HUDEP-2 (cell line): ENCODE measurements at regions not wholly inside any gene's neighbourhood (a gene's known extent, or its start where the extent isn't known, plus 50 kb on each side); places are given as distances from the start of the nearest gene placed in this dataset.
"Not testable (repeated sequence)": the region's sequence is repeated elsewhere in the genome, so short reads cannot be mapped to it uniquely, and the experiment has no call there.

ENCODE experiments used
- DNase-seq, 76 experiments: peaks; one replicate each; lab custom pipeline; 2025; ENCODE audit not compliant: unreplicated experiment in 76 of 76; lab: John Stamatoyannopoulos, UW

DNA sequence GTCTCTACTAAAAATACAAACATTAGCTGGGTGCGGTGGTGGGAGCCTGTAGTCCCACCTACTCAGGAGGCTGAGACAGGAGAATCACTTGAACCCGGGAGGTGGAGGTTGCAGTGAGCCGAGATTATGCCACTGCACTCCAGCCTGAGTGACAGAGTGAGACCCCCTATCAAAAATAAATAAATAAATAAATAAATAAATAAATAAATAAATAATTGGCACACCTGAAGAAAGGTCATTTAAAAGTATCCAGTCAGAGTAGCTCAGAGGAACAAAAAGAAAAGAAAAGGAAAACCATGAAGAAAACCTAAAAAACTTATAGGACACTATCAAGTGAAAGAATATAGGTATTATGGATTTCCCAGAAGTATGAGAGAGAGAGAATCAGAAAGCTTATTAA lies 330.1 kb upstream of the AR start:
- not testable (repeated sequence) for DNase-seq

DNA sequence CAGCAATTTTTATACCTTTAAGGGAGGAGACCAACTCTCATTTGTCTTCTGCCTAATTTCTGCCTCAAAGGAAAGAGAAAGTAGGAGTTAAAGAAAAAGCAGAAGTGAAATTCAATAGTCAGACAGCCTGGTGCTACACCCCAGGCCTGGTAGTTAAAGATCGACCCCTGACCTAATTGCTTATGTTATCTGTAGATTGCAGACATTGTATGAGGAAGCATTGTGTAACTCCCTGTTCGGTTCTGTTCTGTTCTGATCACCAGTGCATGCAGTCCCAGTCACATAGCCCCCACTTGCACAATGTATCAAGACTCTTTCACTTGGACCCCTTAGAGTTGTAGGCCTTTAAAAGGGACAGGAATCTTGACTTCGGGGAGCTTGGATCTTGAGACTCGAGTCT lies 335.9 kb upstream of the AR start:
- no peak for DNase-seq

DNA sequence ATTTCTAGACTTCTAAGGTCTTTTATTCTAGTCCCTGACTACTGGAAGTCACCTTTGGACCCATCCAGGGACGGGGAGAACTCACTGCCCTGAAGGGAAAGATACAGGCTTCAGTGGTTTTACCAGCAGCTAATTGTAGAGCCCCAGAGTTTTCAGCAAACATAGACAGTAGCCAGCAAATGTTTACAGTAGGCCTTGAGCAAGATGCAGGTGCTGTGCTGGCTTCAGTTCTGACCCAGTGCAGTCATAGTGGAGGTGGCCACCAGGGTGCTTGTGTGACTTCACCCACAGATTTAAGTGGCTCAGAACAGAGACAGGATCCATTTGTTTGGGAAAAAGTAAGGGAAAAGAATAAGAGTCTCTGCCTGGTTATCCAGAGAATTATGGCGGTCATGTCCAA lies 384.4 kb upstream of the AR start:
- DNase-seq, result no peak

DNA sequence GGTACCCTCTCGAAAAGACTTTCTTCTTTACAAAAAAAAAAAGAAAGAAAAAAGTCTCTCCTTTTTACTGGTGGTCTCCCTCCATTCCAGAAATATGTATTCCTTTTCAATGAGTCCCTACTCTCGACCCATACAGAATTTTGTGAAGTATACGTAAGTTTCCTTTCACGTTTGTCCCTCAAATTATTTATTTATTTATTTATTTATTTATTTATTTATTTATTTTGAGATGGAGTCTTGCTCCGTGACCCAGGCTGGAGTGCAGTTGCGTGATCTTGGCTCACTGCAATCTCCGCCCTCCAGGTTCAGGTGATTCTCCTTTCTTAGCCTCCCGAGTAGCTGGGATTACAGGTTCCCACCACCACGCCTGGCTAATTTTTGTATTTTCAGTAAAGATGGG lies 429.2 kb upstream of the AR start:
- no peak for DNase-seq

DNA sequence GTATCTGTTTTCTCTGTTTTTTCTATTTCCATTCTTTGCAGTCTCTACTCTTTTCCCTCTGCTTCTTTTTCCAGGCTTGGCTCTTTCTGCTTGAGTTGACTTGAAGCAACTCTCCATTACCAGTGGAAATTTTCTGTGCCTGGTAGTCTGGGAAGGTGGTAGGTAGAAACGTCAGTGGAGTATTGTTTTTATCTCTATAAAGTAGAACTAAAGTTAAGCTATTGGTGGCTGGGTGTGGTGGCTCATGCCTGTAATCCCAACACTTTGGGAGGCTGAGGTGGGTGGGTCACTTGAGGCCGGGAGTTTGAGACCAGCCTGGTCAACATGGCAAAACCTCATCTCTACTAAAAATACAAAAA lies 438.1 kb upstream of the AR start:
- no peak for DNase-seq

DNA sequence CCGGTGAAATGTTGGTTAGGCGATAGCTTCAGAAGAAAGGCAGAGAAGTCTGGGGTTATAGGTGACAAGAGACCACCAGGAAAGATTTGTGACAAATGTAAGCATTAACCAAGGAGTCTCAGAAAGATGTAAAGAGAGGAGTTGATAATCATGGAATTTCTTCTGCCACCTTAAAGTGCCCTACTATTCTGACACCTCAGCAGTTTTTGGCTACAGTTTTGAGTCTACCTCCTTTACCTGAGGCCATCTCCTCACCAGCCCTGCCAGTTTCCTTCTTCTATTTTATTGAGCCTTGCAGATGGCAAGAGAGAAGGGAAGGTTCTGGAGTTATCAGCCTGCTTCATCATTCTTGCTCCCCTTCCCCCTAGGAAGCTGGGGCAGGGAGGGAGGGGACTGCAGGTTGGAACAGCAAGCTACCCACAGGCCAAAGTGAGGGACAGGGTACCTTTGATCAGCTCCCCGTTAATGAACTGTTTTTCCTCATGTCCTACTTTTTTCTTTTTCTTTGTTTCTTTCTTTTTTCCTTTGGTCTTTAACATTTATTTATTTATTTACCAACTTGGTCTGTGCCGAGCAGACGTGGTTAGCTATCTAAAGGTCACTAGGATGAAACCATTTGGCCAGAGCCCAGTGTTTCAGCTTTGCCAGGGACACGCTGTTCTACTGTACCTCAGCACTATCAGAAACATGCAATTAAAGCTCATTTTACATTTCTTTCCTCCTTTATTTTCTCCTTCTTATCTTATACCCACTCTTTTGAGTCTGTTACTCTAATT lies 438.7 kb upstream of the AR start:
- no peak for DNase-seq

DNA sequence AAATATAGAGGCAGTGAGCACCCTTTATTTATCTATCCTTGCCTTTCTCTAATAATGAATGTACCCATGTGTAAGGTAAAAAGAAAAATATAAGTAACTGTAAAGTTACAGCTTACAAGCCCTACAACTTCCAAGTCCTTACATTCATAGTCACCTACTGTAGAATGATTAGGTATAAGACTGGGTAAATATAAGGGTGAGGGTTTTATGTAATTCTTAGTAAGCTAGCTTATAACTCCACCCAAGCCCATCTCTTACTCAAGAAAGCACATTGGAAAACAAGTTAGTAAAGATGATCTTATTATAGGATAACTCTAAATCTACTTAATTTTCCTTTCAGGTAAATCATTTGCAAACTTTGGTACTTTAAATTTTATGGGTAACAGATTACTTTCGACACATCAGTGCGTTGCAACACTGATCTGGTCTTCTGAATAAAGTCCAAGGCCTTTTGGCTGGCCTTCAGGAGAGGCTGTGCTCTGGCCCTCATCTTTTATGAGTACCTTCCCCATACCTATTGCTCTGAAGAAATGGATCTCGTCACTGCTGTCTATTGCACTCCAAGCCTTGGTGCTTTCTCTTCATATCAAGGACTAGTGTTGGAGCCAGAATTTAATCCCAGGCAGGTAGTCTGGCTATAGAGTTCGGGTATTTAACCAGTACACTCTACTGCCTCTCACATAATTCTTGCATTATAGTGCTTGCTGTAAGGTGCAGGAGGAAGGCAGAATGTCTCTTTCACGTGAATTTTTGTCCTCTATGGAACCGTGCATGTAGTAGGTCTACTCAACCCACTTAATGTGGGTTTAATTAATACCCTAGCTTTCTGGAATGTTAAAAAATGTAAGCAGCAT lies 443.6 kb upstream of the AR start:
- no peak for DNase-seq

DNA sequence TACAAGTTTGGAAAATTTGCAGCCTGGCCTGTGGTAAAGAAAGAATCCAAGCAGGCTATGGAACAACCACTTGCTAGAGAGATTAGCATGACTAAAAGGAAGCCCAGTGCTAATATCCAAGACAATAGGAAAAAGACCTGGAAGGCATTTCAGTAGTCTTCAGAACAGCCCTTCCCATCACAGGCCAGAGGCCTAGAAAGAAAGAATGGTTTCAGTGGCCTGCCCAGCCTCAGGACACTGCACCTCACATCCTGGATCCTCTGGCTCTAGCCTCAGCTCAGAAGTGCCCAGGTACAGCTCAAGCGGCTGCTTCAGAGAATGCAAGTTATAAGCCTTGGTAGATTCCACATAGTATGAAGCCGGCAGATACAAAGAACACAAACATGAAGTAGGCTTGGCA lies 449.8 kb upstream of the AR start:
- DNase-seq, result no peak

DNA sequence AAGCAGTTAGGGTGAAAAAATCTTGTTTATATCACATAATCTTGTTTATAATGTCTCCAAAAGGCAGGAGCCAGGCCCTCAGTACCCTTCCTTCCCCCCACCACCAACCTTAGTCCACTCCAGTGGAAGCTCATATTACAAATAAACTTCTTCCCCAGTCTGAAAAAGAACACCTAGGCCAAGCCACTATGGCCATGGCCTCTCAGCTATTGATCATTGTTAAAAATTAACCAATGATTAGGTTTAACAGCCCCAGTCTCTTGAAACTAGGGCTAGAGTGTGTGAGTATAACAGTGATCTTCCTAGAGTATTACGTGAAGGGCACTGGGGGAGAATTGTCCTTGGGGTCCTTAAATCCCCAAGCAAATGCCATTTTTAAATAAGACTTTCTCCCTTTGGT lies 411.9 kb upstream of the EDA2R start:
- DNase-seq, result no peak

DNA sequence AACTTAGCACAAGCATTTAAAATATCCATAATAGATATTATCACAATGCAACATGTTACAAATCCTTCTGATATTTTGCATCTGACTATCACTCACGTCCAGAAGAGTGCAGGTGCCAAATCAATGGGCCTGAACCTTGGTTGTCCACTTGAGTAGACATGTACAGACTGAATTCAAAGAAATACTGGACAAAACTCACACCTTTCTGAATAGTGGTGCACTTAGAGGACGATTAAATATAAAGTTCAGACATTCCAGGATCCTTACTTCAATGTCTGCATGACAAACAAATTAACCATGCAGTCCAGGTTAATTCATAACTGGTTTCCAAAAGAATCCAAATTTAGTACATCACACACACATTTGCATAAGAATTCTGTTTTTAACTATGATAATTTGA lies 406.0 kb upstream of the EDA2R start:
- no peak for DNase-seq

DNA sequence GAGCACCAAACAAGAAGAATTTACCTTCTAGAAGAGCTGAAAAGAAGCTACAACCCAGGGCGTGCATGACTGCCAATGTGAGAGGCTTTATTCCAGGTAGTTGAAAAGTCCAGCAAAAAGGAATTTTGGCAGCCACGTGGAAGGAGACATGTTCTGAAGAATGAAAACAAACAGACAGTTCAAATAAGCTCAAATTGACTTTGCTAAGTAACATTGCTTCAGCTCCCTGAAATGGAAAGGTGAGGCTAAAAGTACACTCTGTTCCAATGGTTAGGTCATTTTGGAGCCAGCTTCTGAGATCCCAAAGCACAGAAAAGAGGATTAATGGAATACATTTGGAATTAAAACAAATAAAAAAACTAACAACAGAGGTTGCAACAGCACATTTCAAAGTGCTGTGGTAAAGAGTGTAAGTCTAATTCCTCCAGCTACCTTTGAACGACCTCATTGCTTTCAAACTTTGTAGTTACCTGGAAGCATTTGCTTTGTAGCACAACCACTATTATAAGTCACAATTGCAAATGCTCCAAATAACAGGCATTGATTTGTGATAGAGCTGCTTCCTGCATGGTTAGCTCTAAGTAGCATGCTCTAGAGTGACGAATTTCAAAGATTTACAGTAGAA lies 405.3 kb upstream of the EDA2R start:
- no peak for DNase-seq

DNA sequence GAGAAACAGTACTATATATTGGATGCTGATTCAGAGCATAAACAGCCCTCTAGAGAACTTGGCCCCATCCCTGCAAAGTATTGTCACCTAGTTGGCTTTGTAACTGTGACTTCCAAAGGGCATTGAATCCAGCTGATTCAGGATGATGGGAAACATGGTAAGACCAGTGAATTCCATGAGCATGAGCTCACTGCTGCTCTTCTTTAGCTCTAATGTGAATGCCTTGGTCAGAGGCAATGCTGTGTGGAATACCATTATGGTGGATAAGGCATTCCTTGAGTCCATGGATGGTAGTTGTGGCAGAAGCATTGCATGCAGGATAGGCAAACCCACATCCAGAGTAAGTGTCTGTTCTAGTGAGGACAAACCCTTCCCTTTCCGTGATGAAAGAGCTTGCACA lies 365.6 kb upstream of the EDA2R start:
- no peak for DNase-seq

DNA sequence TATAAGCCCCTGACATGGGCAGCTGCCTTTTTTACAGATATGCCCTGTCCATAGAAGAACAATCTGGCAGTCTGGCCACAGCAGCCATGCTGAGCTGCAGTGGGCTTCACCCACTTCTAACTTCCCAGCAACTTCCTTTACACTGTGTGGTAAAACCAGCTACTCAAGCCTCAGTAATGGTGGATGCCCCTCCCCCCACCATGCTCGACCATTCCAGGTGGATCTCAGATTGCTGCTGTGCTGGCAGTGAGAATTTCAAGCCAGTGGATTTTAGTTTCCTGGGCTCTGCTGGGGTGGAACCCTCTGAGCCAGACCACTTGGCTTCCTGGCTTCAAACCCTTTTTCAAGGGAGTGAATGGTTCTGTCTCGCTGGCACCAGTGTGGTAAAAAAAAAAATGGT lies 355.9 kb upstream of the EDA2R start:
- no peak for DNase-seq

DNA sequence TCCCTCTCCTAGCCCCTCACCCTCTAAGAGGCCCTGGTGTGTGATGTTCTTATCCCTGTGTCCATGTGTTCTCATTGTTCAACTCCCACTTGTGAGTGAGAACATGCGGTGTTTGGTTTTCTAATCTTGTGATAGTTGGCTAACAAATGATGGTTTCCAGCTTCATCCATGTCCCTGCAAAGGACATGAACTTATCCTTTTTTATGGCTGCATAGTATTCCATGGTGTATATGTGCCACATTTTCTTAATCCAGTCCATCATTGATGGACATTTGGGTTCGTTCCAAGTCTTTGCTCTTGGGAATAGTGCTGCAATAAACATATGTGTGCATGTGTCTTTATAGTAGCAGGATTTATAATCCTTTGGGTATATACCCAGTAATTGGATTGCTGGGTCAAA lies 353.2 kb upstream of the EDA2R start:
- DNase-seq, result not testable (repeated sequence)

DNA sequence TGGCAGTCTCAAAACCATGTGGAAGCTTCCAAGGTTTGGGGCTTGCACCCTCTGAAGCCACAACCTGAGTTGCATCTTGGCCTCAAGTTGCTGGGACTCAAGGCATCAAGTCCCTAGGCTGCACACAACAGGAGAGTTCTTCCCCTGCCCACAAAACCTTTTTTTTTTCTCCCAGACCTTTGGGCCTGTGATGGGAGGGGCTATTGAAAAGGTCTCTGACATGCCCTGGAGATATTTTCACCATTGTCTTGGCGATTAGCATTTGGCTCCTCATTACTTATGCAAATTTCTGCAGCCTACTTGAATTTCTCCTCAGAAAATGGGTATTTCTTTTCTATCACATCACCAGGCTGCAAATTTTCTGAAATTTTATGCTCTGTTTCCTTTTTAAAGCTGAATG lies 349.5 kb upstream of the EDA2R start:
- DNase-seq, result no peak

DNA sequence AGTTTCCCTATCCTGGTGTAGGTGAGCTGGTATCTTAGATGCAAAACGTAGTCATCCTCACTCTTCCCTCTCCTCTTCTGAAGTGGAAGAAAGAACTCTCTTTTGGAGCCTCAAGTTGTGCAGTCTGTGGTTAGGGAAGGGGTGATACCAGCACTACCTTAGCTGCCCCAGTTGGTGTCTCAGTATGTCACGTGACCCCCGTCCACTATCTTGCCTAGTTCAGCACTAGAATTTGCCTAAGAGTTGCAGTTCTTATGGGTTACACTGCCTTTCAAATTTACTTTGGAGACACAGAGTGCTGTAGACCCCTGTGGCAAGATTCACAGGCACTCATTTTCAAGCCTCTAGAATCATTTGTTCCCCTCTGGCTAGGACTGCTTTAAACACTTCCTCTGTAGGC lies 322.8 kb upstream of the EDA2R start:
- no peak for DNase-seq

DNA sequence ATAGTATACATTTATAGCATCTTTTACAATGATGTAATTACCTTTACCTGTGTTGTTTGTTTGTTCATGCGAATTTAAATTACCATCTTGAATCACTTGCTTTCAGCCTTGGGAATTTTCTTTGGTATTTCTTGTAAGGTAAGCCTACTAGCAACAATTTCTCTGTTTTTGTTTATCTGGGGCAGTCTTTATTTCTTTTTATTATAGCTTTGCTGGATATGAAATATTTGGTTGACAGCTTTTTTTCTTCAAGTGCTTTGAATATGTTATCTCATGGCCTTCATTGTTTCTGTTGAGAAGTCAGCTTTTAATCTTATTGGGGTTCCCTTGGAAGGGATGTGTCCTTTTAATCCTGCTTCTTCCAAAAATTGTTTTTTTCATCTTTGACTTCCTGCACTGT lies 292.8 kb upstream of the EDA2R start:
- DNase-seq, result no peak

DNA sequence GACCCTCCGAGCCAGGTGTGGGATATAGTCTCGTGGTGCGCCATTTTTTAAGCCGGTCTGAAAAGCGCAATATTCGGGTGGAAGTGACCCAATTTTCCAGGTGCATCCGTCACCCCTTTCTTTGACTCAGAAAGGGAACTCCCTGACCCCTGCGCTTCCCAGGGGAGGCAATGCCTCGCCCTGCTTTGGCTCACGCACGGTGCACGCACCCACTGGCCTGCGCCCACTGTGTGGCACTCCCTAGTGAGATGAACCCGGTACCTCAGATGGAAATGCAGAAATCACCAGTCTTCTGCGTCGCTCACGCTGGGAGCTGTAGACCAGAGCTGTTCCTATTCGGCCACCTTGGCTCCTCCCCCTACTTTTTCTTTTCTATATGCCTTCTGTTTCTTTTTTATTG lies 291.6 kb upstream of the EDA2R start:
- not testable (repeated sequence) for DNase-seq

DNA sequence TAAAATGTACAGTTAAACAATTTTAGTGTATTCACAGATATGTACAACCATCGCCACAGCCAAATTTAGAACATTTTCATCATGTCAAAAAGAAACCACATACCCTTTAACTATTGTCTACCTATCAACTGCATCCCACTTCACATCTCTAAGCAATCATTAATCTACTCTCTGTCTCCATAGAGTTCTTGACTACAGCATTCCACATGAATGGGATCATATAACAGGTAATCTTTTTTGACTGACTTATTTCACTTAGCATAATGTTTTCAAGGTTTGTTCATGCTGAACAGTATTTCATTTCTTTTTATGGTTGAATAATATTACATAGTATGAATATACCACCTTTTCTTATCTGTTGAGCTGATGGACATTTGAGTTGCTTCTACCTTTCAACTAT lies 281.4 kb upstream of the EDA2R start:
- DNase-seq, result no peak

DNA sequence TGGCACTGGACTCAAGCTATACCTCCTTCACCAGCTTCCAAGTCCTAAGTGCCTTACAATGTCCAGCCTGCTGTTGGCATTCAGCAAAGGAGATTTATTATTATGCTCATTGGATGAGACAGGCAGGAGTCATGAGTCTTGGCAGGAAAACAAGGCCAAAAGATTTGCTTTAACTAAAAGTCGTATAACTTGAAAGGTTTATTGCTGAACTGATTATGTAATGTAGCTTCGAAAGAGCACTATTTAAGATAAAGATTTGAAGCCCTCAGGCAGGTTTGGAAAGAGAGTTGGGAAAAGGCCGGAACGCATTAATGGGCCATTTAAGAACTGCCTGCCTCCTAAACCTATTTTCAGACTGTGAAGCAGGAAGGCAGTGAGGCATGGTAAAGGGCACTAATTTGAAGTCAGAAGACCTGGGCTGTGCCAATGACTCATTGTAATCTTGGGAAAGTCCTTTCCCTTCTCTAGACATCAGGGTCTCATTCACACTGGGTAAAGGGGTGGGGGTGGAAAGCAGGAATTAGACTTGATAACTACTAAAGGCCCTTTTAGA lies 280.5 kb upstream of the EDA2R start:
- no peak for DNase-seq

DNA sequence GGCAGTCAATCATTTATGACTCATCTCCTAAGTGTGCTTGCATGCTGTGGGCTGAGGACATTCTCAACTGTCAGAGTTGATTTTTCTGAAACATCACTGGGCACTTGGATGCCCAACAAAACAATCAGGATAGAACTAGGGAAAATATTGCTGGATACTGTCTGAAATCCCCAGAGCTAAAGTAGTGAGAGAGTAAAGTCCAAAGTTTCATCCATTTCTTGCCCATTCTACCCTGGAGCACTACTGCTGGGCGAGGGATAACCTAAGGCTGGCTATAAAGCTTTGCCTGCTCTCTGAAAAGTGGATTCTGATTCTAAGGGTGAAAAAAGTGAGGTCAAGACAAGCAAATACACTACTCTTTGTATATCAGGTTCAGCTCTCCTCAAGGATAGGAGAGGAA lies 279.6 kb upstream of the EDA2R start:
- DNase-seq, result no peak

DNA sequence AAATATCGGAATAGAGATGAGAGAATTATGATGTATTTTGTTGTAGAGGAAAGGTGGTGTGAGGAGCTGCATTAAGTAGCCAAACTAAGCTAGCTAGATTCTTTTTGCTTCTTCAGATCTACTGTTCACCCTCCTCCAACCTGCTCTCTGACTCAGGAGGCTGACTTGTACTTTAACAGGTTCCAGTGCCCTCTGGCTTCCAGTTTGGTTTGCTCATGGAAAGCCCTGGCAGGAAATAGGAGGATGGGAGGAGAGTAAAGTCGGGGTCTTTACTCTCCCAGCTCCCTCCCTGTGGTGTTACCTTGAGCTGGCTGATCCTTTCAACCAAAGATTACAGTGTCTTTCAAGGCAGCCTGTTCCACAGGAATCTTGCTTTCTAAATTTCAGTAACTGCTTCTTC lies 277.0 kb upstream of the EDA2R start:
- DNase-seq, result no peak
